ENCODE measurements at regions not wholly inside any gene's neighbourhood (a gene's known extent, or its start where the extent isn't known, plus 50 kb on each side); places are given as distances from the start of the nearest gene placed in this dataset.

GRCh38 chr3:103947062-103947461, 1419.6 kb upstream of the ALCAM start:
- no peak overlapping the region for H3K4me3 ChIP-seq (ENCODE audit: low read length)
- no peak for TF ChIP-seq CTCF (conservative IDR thresholded peaks at IDR 0.05; ENCODE audit: low read length)
- DNase-seq (ENCODE audit: low read depth): no peak

DNA sequence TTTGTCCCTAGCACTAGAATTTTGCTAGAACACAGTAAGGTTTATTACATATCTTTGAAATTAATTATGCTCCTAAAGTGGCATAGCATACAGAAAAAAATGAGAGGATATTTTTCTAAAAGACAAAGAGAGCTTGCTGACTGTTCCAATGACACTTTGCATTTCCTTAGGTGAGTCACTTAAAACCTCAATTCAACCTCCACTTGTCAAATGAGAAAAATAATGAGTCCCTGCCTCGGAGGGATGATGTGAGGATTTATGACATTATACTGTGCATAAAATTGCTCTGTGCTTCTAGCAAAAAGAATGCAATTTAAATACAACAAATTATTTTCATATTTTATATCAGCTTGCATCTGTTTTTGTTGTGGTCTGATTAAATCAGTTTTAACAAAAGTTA, 1417.0 kb upstream of the ALCAM start:
- no peak for DNase-seq (ENCODE audit: low read depth)
- no peak overlapping the region for H3K4me3 ChIP-seq (ENCODE audit: low read length)
- no peak for TF ChIP-seq CTCF (conservative IDR thresholded peaks at IDR 0.05; ENCODE audit: low read length)

GRCh38 chr3:103950676-103951075, 1416.0 kb upstream of the ALCAM start:
- DNase-seq (ENCODE audit: low read depth): no peak
- no peak overlapping the region for H3K4me3 ChIP-seq (ENCODE audit: low read length)
- TF ChIP-seq CTCF (conservative IDR thresholded peaks at IDR 0.05; ENCODE audit: low read length): no peak

- no peak for DNase-seq (ENCODE audit: low read depth)
- no peak overlapping the region for H3K4me3 ChIP-seq (ENCODE audit: low read length)
- no peak for TF ChIP-seq CTCF (conservative IDR thresholded peaks at IDR 0.05; ENCODE audit: low read length)
Observed at GRCh38 chr3:103953796-103954195, 1412.9 kb upstream of the ALCAM start.

DNA sequence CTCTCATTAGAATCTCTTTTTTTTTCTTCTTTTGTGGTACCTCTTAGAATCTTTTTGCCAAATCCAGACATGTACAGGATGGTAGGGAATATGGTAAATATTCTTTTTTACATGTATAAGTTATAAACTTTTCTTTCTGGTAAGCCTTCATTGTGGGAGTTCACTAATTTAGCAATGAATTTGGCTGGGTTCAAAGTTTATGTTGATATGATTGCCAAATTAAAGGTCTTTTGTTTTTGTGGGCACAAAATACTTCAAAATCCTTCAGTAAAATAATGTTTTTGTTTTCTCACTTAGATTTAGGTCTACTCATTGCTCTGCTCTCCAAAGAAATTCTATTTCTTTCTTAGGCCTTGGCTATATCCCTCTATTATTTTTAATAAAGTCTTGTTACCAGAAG, 1405.9 kb upstream of the ALCAM start:
- DNase-seq (ENCODE audit: low read depth): no peak
- TF ChIP-seq CTCF (conservative IDR thresholded peaks at IDR 0.05; ENCODE audit: low read length): no peak
- H3K4me3 ChIP-seq (ENCODE audit: low read length): no peak overlapping the region

GRCh38 chr3:103963599-103963998, 1403.1 kb upstream of the ALCAM start:
- no peak for TF ChIP-seq CTCF (conservative IDR thresholded peaks at IDR 0.05; ENCODE audit: low read length)
- no peak overlapping the region for H3K4me3 ChIP-seq (ENCODE audit: low read length)
- no peak for DNase-seq (ENCODE audit: low read depth)

DNA sequence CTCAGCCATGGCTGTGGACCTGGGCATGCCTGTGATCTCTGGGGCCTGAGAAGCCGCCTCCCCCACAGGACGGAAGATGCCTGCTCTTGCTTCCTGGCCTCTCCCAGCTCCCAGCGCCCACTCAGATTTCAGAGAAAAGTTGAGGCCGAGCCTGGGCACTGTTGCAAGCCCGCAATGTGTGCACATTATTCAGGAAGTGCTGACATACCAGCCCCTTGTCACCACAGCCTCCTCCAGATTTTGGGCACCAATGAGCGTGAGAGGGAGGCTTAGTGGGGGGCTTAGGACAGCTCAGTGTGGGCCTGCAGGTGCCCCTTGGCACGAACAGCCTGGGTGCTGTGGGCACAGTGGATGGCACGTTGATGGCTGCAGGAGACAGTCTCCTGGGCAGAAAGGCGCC, 1400.9 kb upstream of the ALCAM start:
- H3K4me3 ChIP-seq (ENCODE audit: low read length): no peak overlapping the region
- DNase-seq (ENCODE audit: low read depth): no peak
- no peak for TF ChIP-seq CTCF (conservative IDR thresholded peaks at IDR 0.05; ENCODE audit: low read length)
